ENCODE measurements at regions not wholly inside any gene's neighbourhood (a gene's known extent, or its start where the extent isn't known, plus 50 kb on each side); places are given as distances from the start of the nearest gene placed in this dataset.

GRCh38 chr13:78714717-78715116, 55.8 kb upstream of the OBI1 start:
- Mint-ChIP-seq H3K27me3 (ENCODE audit: unreplicated experiment) (no peaks in the 10 kb centered on the region), H3K9me3 (ENCODE audit: unreplicated experiment) (no peaks in the 10 kb centered on the region), H3K36me3 (ENCODE audit: low read depth, unreplicated experiment) (no peaks in the 10 kb centered on the region), H3K4me3 (ENCODE audit: unreplicated experiment) (no peak overlapping the region), H3K4me1 (ENCODE audit: unreplicated experiment) (no peaks in the 10 kb centered on the region), H3K27ac (ENCODE audit: unreplicated experiment) (no peak overlapping the region)
- TF ChIP-seq, protein P1, sequence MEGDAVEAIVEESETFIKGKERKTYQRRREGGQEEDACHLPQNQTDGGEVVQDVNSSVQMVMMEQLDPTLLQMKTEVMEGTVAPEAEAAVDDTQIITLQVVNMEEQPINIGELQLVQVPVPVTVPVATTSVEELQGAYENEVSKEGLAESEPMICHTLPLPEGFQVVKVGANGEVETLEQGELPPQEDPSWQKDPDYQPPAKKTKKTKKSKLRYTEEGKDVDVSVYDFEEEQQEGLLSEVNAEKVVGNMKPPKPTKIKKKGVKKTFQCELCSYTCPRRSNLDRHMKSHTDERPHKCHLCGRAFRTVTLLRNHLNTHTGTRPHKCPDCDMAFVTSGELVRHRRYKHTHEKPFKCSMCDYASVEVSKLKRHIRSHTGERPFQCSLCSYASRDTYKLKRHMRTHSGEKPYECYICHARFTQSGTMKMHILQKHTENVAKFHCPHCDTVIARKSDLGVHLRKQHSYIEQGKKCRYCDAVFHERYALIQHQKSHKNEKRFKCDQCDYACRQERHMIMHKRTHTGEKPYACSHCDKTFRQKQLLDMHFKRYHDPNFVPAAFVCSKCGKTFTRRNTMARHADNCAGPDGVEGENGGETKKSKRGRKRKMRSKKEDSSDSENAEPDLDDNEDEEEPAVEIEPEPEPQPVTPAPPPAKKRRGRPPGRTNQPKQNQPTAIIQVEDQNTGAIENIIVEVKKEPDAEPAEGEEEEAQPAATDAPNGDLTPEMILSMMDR (IDR thresholded peaks at IDR 0.05; ENCODE audit: unreplicated experiment), result no peak
- DNase-seq (ENCODE audit: low spot score), result no peak

DNA sequence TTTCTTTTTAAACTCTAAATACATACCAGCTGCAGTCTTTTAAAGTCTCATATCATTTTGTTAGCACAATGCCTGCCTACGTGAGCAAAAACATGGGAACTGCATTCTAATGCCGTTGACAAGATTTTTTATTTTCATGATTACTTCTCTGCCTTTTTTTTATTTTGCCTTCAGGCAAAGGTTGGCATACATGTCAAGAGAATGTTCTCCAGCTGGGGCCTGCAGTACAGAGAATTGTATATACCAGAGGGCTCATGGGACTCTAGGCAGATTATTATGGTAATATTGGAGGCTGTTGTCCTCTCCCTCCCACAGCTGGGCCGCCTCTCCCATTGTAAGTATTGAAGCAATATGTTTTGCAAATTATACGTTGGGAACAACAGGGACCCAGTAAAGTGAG, 53.9 kb upstream of the OBI1 start:
- TF ChIP-seq, protein P1 (IDR thresholded peaks at IDR 0.05; ENCODE audit: unreplicated experiment), result no peak
- H3K36me3 Mint-ChIP-seq (ENCODE audit: low read depth, unreplicated experiment), result no peaks in the 10 kb centered on the region
- no peaks in the 10 kb centered on the region for H3K4me1 Mint-ChIP-seq (ENCODE audit: unreplicated experiment)
- H3K27ac Mint-ChIP-seq (ENCODE audit: unreplicated experiment), result no peak overlapping the region
- DNase-seq (ENCODE audit: low spot score), result no peak
- no peaks in the 10 kb centered on the region for H3K9me3 Mint-ChIP-seq (ENCODE audit: unreplicated experiment)
- no peak overlapping the region for H3K4me3 Mint-ChIP-seq (ENCODE audit: unreplicated experiment)
- no peaks in the 10 kb centered on the region for H3K27me3 Mint-ChIP-seq (ENCODE audit: unreplicated experiment)

- no peaks in the 10 kb centered on the region for H3K36me3 Mint-ChIP-seq (ENCODE audit: low read depth, unreplicated experiment)
- TF ChIP-seq, protein P1 (IDR thresholded peaks at IDR 0.05; ENCODE audit: unreplicated experiment), result no peak
- no peaks in the 10 kb centered on the region for H3K9me3 Mint-ChIP-seq (ENCODE audit: unreplicated experiment)
- peaks cover 1% of the 10 kb centered on the region for H3K27me3 Mint-ChIP-seq (ENCODE audit: unreplicated experiment)
- H3K27ac Mint-ChIP-seq (ENCODE audit: unreplicated experiment), result no peak overlapping the region
- H3K4me3 Mint-ChIP-seq (ENCODE audit: unreplicated experiment), result no peak overlapping the region
- no peaks in the 10 kb centered on the region for H3K4me1 Mint-ChIP-seq (ENCODE audit: unreplicated experiment)
- DNase-seq (ENCODE audit: low spot score), result no peak
These were observed 50.1 kb upstream of the OBI1 start for GRCh38 chr13:78709028-78709427.
